ENCODE measurements at regions not wholly inside any gene's neighbourhood (a gene's known extent, or its start where the extent isn't known, plus 50 kb on each side); places are given as distances from the start of the nearest gene placed in this dataset.

DNA sequence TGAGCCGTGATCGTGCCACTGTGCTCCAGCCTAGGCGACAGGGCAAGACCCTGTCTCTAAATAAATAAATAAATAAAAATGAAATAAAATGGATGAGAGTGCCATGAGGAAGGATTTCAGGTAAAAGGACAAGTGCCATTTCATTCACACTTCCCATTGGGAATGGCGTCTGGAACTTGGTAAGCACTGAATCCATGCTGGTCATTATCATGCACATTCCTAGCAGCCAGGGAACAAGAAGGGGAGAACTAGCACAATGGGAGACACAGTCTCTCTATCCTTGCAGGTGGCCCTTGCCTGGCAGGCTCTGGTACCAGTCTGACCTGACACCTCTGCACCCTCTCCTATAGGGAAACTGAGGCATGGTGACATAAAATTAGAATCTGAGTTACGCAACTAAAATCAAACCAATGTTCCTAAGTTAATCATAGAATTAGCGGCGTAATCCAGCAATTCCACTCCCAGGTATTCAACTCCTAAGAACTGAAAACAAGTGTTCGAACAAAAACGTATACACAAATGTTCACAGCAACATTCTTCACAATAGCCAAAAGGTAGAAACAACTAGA lies 70.8 kb upstream of the MFGE8 start:
- H3K27ac ChIP-seq (ENCODE audit: extremely low read depth, low read depth, low read length) = no peak overlapping the region
- ChIA-PET CTCF (no interaction called here), POLR2A (no interaction called here)
- no peaks in the 10 kb centered on the region for H3K9me3 ChIP-seq (ENCODE audit: control insufficient read depth, insufficient read depth, low read depth, low read length)
- H3K4me3 ChIP-seq (ENCODE audit: low read depth, low read length) = no peak overlapping the region
- H3K36me3 ChIP-seq (ENCODE audit: control insufficient read depth in 2 of 2, insufficient read depth in 1 of 2, low read length in 2 of 2) = no peaks in the 10 kb centered on the region
- peaks cover 5% of the 10 kb centered on the region; the same call in 1 of the 2 replicates for H3K4me1 ChIP-seq (ENCODE audit: control insufficient read depth, insufficient read depth, low read length)
- TF ChIP-seq ZNF114 (tag by site-specific recombination; IDR thresholded peaks at IDR 0.05) (no peak), ZNF530 (tag by site-specific recombination; IDR thresholded peaks at IDR 0.05; ENCODE audit: low read depth) (no peak), ZNF571 (tag by site-specific recombination; IDR thresholded peaks at IDR 0.05) (no peak), ZBTB48 (tag by site-specific recombination; IDR thresholded peaks at IDR 0.05) (no peak), ZNF513 (tag by site-specific recombination; IDR thresholded peaks at IDR 0.05) (no peak), ZXDB (tag by site-specific recombination; IDR thresholded peaks at IDR 0.05) (no peak), ZNF239 (tag by site-specific recombination; IDR thresholded peaks at IDR 0.05) (no peak), ZNF555 (tag by site-specific recombination; conservative IDR thresholded peaks at IDR 0.05) (no peak), GLI4 (tag by site-specific recombination; IDR thresholded peaks at IDR 0.05) (no peak), ZNF48 (tag by site-specific recombination; IDR thresholded peaks at IDR 0.05) (no peak), ZNF221 (tag by site-specific recombination; IDR thresholded peaks at IDR 0.05; ENCODE audit: borderline replicate concordance) (no peak)
- TF ChIP-seq, protein P1, sequence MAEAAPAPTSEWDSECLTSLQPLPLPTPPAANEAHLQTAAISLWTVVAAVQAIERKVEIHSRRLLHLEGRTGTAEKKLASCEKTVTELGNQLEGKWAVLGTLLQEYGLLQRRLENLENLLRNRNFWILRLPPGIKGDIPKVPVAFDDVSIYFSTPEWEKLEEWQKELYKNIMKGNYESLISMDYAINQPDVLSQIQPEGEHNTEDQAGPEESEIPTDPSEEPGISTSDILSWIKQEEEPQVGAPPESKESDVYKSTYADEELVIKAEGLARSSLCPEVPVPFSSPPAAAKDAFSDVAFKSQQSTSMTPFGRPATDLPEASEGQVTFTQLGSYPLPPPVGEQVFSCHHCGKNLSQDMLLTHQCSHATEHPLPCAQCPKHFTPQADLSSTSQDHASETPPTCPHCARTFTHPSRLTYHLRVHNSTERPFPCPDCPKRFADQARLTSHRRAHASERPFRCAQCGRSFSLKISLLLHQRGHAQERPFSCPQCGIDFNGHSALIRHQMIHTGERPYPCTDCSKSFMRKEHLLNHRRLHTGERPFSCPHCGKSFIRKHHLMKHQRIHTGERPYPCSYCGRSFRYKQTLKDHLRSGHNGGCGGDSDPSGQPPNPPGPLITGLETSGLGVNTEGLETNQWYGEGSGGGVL (tag by site-specific recombination; IDR thresholded peaks at IDR 0.05) = no peak

DNA sequence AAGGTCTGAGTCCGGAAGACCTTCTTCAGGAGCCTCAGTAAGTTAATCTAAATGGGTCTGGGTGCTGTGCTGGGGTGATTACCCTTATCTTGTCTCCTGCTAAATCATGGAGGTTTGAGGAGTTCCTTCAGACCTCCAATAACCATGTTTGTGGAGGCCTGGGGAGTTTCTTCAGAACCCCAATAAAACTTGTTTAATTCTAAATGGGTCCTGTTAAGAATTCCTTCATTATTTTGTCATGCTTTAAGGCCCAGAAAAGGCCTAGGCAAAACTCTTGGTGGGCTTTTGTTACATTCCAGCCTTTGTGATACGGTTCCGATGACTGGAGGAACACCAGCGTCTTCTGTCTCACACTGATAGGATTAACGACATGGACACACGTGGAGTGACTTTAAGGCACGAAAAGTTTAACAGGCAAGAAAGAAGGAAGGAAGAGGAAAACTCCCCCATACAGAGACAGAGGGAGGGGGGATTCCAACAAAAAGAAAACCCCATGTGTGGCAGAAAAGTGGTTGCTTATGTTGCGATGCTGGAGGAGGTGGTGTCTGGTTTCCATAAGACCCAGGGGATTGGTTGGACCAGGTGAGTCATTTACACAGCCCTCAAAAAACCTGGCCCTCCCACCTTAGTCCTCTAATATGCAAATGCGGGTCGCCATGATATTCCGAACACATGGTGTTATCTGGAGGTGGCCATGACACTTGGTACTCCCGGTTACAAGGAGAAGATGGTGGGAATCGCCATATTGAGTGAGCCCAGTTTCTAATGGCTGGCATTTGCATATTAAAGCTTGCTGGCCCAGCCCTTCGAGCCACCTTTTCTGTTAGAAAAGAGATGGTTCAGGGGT lies 72.6 kb upstream of the MFGE8 start:
- Histone ChIP-seq H3K27ac (ENCODE audit: extremely low read depth, low read depth, low read length) (no peak overlapping the region), H3K36me3 (ENCODE audit: control insufficient read depth in 2 of 2, insufficient read depth in 1 of 2, low read length in 2 of 2) (no peaks in the 10 kb centered on the region), H3K4me1 (ENCODE audit: control insufficient read depth, insufficient read depth, low read length) (peaks cover 5% of the 10 kb centered on the region; the same call in 1 of the 2 replicates), H3K4me3 (ENCODE audit: low read depth, low read length) (no peak overlapping the region), H3K9me3 (ENCODE audit: control insufficient read depth, insufficient read depth, low read depth, low read length) (no peaks in the 10 kb centered on the region)
- ChIA-PET CTCF (interaction anchor here (0.6 to 3.1 kb wide), 3 partner anchors 27 to 158 kb away, joined by 3 to 11 read pairs (median 4); no protein-coding TSS in a partner anchor), POLR2A (no interaction called here)
- TF ChIP-seq ZNF10 (tag by site-specific recombination; IDR thresholded peaks at IDR 0.05) (no peak), ZNF140 (tag by site-specific recombination; IDR thresholded peaks at IDR 0.05) (no peak), ZNF660 (tag by site-specific recombination; IDR thresholded peaks at IDR 0.05) (no peak), FEZF1 (tag by site-specific recombination; IDR thresholded peaks at IDR 0.05) (no peak), ZNF677 (tag by site-specific recombination; IDR thresholded peaks at IDR 0.05) (no peak), YY2 (tag by site-specific recombination; IDR thresholded peaks at IDR 0.05) (peak; percentile 63; the same call in 1 of the 2 replicates)

All from HEK293 (cell line).